RWPE1 (cell line): ENCODE measurements at regions not wholly inside any gene's neighbourhood (a gene's known extent, or its start where the extent isn't known, plus 50 kb on each side); places are given as distances from the start of the nearest gene placed in this dataset.

Experiments
- CTCF ChIA-PET: fragments of 350-600 bp; sonication (Branson Sonifier 250); formaldehyde crosslinking; extraction: SDS; loops from one replicate; lab custom pipeline; 2021; lab: Yijun Ruan, JAX
- POLR2A ChIA-PET: fragments of 400-600 bp; formaldehyde crosslinking; extraction: SDS; loops from one replicate; lab custom pipeline; 2020; ENCODE audit warnings: antibody characterized with exemption; ENCODE audit not compliant: low non-redundant PET; lab: Yijun Ruan, JAX
- DNase-seq: peaks from one replicate; pipeline ENCODE4 v3.0.0; 2012; ENCODE audit warnings: low spot score
- H3K27ac ChIP-seq: fragments of 450-650 bp; 2 replicates; pipeline ENCODE4 v1.5.1; 2017
- TF ChIP-seq, protein P1 (sequence below): fragments of 450-650 bp; conservative IDR thresholded peaks from 2 replicates; pipeline ENCODE4 v1.5.1; 2017; ENCODE audit warnings: low read depth, mild to moderate bottlenecking

DNA sequence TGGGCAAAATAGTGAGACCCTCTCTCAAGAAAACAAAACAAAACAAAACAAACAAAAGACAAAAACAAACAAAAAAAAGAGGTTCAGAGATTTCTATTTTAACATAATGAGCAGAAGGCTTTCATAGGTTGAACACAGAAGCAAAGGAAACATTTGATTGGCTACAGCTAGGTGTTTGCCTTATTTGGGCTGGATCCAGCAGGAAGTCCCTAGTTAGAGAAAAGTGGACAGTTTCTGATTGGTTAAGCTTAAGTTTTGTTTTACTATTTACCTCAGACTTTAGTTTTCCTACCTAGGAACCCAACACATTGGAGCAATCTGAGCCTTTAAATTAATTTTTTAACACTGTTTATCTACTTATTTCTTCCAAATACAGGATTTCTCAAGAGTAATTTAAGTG is 566.5 kb upstream of the PCDH15 start:
- ChIA-PET POLR2A (no interaction called here), CTCF (interaction anchor here (0.7 kb wide), 1 partner anchor 45 kb away, joined by 3 read pairs; no protein-coding TSS in a partner anchor)
- H3K27ac ChIP-seq: no peak overlapping the region
- no peak for DNase-seq
- TF ChIP-seq, protein P1, sequence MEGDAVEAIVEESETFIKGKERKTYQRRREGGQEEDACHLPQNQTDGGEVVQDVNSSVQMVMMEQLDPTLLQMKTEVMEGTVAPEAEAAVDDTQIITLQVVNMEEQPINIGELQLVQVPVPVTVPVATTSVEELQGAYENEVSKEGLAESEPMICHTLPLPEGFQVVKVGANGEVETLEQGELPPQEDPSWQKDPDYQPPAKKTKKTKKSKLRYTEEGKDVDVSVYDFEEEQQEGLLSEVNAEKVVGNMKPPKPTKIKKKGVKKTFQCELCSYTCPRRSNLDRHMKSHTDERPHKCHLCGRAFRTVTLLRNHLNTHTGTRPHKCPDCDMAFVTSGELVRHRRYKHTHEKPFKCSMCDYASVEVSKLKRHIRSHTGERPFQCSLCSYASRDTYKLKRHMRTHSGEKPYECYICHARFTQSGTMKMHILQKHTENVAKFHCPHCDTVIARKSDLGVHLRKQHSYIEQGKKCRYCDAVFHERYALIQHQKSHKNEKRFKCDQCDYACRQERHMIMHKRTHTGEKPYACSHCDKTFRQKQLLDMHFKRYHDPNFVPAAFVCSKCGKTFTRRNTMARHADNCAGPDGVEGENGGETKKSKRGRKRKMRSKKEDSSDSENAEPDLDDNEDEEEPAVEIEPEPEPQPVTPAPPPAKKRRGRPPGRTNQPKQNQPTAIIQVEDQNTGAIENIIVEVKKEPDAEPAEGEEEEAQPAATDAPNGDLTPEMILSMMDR: no peak

DNA sequence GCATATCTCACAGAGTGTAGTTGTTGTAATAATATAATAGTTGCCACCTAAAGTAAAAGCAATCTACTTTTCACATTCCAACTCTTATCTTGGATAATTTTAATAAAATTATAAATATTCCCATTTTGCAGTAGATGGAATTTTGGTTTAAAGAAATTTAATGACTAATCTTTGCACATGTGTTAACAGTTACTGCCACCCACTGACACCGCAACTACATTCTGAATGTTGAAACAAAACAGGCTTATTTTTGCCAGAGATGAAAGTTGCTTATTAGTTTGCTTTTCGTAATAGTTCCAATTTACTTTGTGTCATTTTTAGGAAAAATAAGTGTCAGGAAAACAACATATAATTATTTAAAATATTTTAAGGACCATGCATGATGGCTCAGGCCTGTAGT is 557.5 kb upstream of the PCDH15 start:
- POLR2A ChIA-PET: no interaction called here
- no peak overlapping the region for H3K27ac ChIP-seq
- TF ChIP-seq, protein P1: no peak
- DNase-seq: no peak
- CTCF ChIA-PET: interaction anchor here (0.6 kb wide), 1 partner anchor 1552 kb away, joined by 6 read pairs; no protein-coding TSS in a partner anchor

DNA sequence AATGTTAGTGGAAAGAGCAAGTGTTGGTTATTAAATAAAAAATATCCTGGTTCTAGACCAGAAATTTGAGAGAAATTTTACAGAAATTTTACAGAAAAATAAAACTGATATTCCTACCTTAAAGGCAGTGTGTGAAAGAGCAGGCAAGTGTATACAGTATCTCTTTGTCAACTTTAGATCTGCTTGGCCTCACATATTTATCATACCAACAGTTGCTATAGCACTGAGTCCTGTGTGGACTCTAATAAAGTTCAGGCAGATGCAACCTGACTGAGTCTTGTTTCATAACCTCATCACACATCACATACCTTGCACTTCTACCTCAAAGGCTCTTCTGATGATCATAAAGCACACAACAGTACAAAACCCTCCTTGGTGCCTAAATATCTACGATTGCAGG is 552.4 kb upstream of the PCDH15 start:
- H3K27ac ChIP-seq: no peak overlapping the region
- ChIA-PET CTCF (no interaction called here), POLR2A (no interaction called here)
- TF ChIP-seq, protein P1: no peak
- DNase-seq: no peak

DNA sequence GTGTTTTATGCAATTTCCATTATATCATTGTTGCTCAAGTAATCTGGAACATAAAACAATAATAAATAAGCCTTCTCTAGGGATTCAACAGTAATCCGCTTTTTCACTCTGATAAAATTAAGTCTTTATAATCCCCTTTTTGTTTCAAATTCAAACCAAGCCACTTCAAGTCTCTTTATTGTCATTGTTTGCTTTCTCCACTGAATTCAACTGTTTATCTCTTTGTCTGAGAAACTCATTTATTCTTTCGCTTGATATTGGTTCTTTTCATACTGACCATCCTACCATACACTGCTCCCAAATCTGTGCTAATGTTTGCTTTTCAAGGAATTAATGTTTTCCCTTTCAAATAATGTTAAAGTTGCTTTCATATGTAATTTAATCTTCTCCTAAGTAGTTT is 550.4 kb upstream of the PCDH15 start:
- CTCF ChIA-PET: no interaction called here
- H3K27ac ChIP-seq: no peak overlapping the region

DNA sequence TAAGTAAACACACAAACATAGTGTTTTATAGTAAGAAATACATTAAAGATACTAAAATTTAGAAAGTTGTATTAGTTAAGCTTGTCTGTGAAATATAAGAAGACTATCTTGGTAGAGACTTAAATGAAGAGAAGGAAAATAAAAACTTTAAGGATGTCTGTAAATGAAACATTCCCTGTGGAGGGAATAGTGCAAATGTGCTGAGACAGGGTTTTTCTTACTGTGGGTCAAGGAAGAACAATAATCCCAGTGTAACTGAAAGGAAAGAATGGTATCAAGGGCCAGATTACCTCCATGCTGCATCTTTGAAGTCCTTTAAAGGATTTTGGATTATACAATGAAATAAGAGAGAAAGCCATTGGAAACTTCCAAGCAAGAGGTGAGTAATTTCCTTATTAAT is 547.5 kb upstream of the PCDH15 start:
- POLR2A ChIA-PET: no interaction called here
- CTCF ChIA-PET: no interaction called here
- TF ChIP-seq, protein P1: no peak
- H3K27ac ChIP-seq: no peak overlapping the region
- no peak for DNase-seq

More for the DNA sequence above, 550.4 kb upstream of the PCDH15 start:
- TF ChIP-seq, protein P1: no peak
- POLR2A ChIA-PET: no interaction called here
- DNase-seq: no peak

DNA sequence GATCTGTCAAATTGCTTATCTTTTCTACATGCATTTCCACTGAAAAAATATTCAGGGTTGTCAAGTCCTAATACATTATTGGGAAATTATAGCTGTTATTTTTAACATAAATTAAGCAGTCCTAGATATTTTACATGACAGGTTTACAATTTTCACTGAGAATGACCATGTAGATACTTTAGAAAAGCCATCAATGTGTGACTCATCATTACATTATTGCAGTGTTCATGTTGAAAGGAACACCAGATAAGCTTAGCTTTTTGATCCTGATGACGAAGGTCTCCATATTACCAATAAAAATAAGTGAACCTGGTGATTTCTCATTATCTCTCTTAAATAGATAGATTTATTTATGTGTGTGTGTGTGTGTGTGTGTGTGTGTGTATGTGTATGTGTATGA is 529.5 kb upstream of the PCDH15 start:
- ChIA-PET POLR2A (no interaction called here), CTCF (no interaction called here)
- DNase-seq: no peak
- H3K27ac ChIP-seq: no peak overlapping the region
- TF ChIP-seq, protein P1: no peak
